Bronchial epithelial cell (primary cell): ENCODE measurements at regions not wholly inside any gene's neighbourhood (a gene's known extent, or its start where the extent isn't known, plus 50 kb on each side); places are given as distances from the start of the nearest gene placed in this dataset.
"Not testable (repeated sequence)": the region's sequence is repeated elsewhere in the genome, so short reads cannot be mapped to it uniquely, and the experiment has no call there.

Experiments
- DNase-seq: peaks from one replicate; pipeline ENCODE4 v3.0.0-alpha.2; 2010; ENCODE audit warnings: low read depth
- FAIRE-seq: peaks from 2 replicates; lab custom pipeline; 2011; peaks lifted over from hg19 to GRCh38; lab: Jason Lieb, UNC
- H3K27me3 ChIP-seq: 2 replicates; pipeline ENCODE4 v1.5.1; 2011; ENCODE audit warnings: low read length; ENCODE audit not compliant: control insufficient read depth, insufficient read depth
- H3K36me3 ChIP-seq: 2 replicates; pipeline ENCODE4 v1.5.1; 2011; ENCODE audit warnings: low read length; ENCODE audit not compliant: control insufficient read depth, insufficient read depth
- H3K4me3 ChIP-seq: 2 replicates; pipeline ENCODE4 v1.5.1; 2011; ENCODE audit warnings: mild to moderate bottlenecking, low read depth, low read length, control low read depth
- CTCF ChIP-seq: IDR thresholded peaks from 2 replicates; pipeline ENCODE4 v1.5.1; 2011; ENCODE audit warnings: mild to moderate bottlenecking, moderate library complexity, low read length, control low read depth, inconsistent platforms; ENCODE audit not compliant: insufficient read depth, severe bottlenecking

- no peak for TF ChIP-seq CTCF
- no peaks in the 10 kb centered on the region for H3K27me3 ChIP-seq
- no peak for FAIRE-seq
- H3K36me3 ChIP-seq = no peaks in the 10 kb centered on the region
- no peak overlapping the region for H3K4me3 ChIP-seq
- no peak for DNase-seq
These were observed 165.6 kb downstream of the MZT1 start for GRCh38 chr13:72561791-72562190.

DNA sequence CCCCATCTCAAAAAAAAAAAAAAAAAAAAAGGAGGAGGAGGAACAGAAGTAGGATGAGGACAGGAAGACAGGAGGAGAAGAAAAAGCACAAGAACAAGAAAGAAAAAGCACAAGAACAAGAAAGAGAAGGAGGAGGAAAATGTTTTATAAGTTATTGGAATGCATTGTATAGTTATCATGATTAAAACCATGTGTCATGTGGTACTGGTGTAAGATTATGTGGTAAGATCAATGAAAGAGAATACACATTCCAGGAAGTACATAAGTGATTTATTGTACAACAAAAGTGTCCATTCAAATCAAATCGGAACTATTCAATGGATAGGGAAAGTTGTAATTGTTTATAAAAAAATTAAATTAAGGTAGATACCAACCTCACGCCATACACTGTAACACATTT lies 167.7 kb downstream of the MZT1 start:
- H3K36me3 ChIP-seq = no peaks in the 10 kb centered on the region
- no peaks in the 10 kb centered on the region for H3K27me3 ChIP-seq
- FAIRE-seq (no peak), DNase-seq (no peak)
- TF ChIP-seq CTCF = no peak
- no peak overlapping the region for H3K4me3 ChIP-seq

- Histone ChIP-seq H3K36me3 (no peaks in the 10 kb centered on the region), H3K4me3 (no peak overlapping the region), H3K27me3 (no peaks in the 10 kb centered on the region)
- TF ChIP-seq CTCF = no peak
- peak; percentile 96 for DNase-seq
- no peak for FAIRE-seq
These were observed 170.5 kb downstream of the MZT1 start for GRCh38 chr13:72556945-72557344.

- Histone ChIP-seq H3K36me3 (no peaks in the 10 kb centered on the region), H3K4me3 (no peak overlapping the region), H3K27me3 (no peaks in the 10 kb centered on the region)
- FAIRE-seq = no peak
- DNase-seq = peak; percentile 9
- TF ChIP-seq CTCF = no peak
These were observed 171.8 kb downstream of the MZT1 start for GRCh38 chr13:72555601-72556000.

DNA sequence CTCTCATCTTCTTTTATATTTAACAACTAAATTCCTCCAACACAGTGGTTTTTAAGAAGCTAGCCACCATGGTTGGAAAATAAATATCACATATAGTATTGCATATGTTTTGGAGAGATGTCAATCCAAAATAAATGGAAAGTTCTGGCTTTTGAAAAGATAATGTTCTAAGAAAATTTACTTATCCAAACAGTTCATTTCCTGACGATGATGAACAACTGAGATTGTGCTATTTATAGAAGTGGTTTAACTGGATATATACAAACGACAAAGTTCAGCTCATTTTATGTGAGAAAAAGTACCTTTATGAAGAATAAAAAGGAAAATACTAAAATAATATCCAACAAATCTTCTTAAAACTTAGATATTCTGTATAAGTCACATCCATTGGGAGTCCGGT lies 174.7 kb downstream of the MZT1 start:
- H3K27me3 ChIP-seq = no peaks in the 10 kb centered on the region
- H3K36me3 ChIP-seq = no peaks in the 10 kb centered on the region
- FAIRE-seq = no peak

GRCh38 chr13:72545895-72546294 lies 181.5 kb downstream of the MZT1 start:
- FAIRE-seq, H3K4me3 ChIP-seq, H3K27me3 ChIP-seq, DNase-seq, H3K36me3 ChIP-seq: not testable (repeated sequence)

More for the DNA sequence above, 174.7 kb downstream of the MZT1 start:
- H3K4me3 ChIP-seq = no peak overlapping the region
- TF ChIP-seq CTCF = no peak
- DNase-seq = no peak
